Upper lobe of left lung (tissue), 4 donors: ENCODE measurements at regions not wholly inside any gene's neighbourhood (a gene's known extent, or its start where the extent isn't known, plus 50 kb on each side); places are given as distances from the start of the nearest gene placed in this dataset.

Experiments used
- CTCF ChIP-seq, 6 experiments: fragments of 450-650 bp in 4 of 6; fragments of 200-600 bp in 2 of 6; sonication (generic) in 2 of 6; IDR thresholded peaks; one replicate each; pipeline ENCODE4 v1.5.1; 2016 to 2019; ENCODE audit warnings: antibody characterized with exemption in 6 of 6
- EP300 ChIP-seq, 4 donors: sonication (generic); formaldehyde crosslinking; IDR thresholded peaks; one replicate each; pipeline ENCODE4 v1.5.1; 2017; ENCODE audit warnings: antibody characterized with exemption in 4 of 4, control low read depth in 2 of 4
- POLR2A ChIP-seq, 4 donors: fragments of 450-650 bp; IDR thresholded peaks; one replicate each; pipeline ENCODE4 v1.5.1; 2016 to 2017; ENCODE audit warnings: antibody characterized with exemption in 4 of 4, mild to moderate bottlenecking in 2 of 4
- POLR2AphosphoS5 ChIP-seq, 2 donors: sonication (generic); formaldehyde crosslinking; IDR thresholded peaks; one replicate each; pipeline ENCODE4 v1.5.1; 2017; ENCODE audit warnings: antibody characterized with exemption in 2 of 2

GRCh38 chr5:135208903-135209721 is 175.1 kb upstream of the PITX1 start:
- TF ChIP-seq CTCF (IDR thresholded peaks at IDR 0.05) (no peak), EP300 (IDR thresholded peaks at IDR 0.05) (no peak), POLR2AphosphoS5 (IDR thresholded peaks at IDR 0.05) (no peak), POLR2A (IDR thresholded peaks at IDR 0.05) (no peak)
